CD14-positive monocyte (primary cell): ENCODE measurements at regions not wholly inside any gene's neighbourhood (a gene's known extent, or its start where the extent isn't known, plus 50 kb on each side); places are given as distances from the start of the nearest gene placed in this dataset.
"Not testable (repeated sequence)": the region's sequence is repeated elsewhere in the genome, so short reads cannot be mapped to it uniquely, and the experiment has no call there.

Experiments used
- DNase-seq, 3 donors: peaks; one replicate each; pipeline ENCODE4 v3.0.0-alpha.2; 2011 to 2022
- H2AFZ ChIP-seq: 2 replicates; pipeline ENCODE4 v1.6.0; 2012; ENCODE audit warnings: mild to moderate bottlenecking, low read depth, low read length, inconsistent platforms; ENCODE audit not compliant: insufficient read depth, poor library complexity, severe bottlenecking
- H3K27ac ChIP-seq, 2 donors: 1 replicate in 1 of 2; 2 replicates in 1 of 2; pipeline ENCODE4 v1.5.1; 2012 to 2013; ENCODE audit warnings: low read length in 2 of 2, control low read depth in 1 of 2, inconsistent platforms in 1 of 2, low read depth in 1 of 2, mild to moderate bottlenecking in 1 of 2
- H3K27me3 ChIP-seq, 2 donors: one replicate each; pipeline versions ENCODE4 v1.6.0 to v1.6.1; 2011 to 2013; ENCODE audit warnings: low read length in 2 of 2; ENCODE audit not compliant: control insufficient read depth in 2 of 2, insufficient read depth in 2 of 2
- H3K36me3 ChIP-seq, 2 donors: replicated peaks in 1 of 2; 1 replicate in 1 of 2; 2 replicates in 1 of 2; pipeline versions ENCODE4 v1.5.1 to v1.6.1; 2012 to 2013; ENCODE audit warnings: low read length in 2 of 2, control low read depth in 1 of 2, inconsistent platforms in 1 of 2, mild to moderate bottlenecking in 1 of 2; ENCODE audit not compliant: insufficient read depth in 2 of 2, control insufficient read depth in 1 of 2
- H3K4me1 ChIP-seq, 2 donors: 1 replicate in 1 of 2; 2 replicates in 1 of 2; pipeline versions ENCODE4 v1.5.1 to v1.6.1; 2012 to 2013; ENCODE audit warnings: low read length in 2 of 2, control low read depth in 1 of 2, inconsistent platforms in 1 of 2, mild to moderate bottlenecking in 1 of 2, moderate library complexity in 1 of 2; ENCODE audit not compliant: insufficient read depth in 2 of 2, control insufficient read depth in 1 of 2
- H3K4me2 ChIP-seq: replicated peaks from 2 replicates; pipeline ENCODE3; 2012; ENCODE audit warnings: low read length, moderate library complexity, mild to moderate bottlenecking; ENCODE audit not compliant: poor library complexity, severe bottlenecking; ENCODE audit errors: extremely low read depth
- H3K4me3 ChIP-seq, 3 experiments: fragments of 200-600 bp in 1 of 3; sonication (generic) in 1 of 3; replicated peaks in 1 of 3; 1 replicate in 2 of 3; 2 replicates in 1 of 3; pipeline ENCODE4 v1.5.1; 2011 to 2013; ENCODE audit warnings: low read length in 3 of 3, mild to moderate bottlenecking in 3 of 3, control low read depth in 2 of 3, low read depth in 2 of 3, inconsistent platforms in 1 of 3, moderate library complexity in 1 of 3
- H3K79me2 ChIP-seq: 2 replicates; pipeline ENCODE4 v1.6.0; 2012; ENCODE audit warnings: mild to moderate bottlenecking, control low read depth, inconsistent platforms, low read length, moderate library complexity; ENCODE audit not compliant: insufficient read depth
- H3K9ac ChIP-seq: 2 replicates; pipeline ENCODE4 v1.6.0; 2017; ENCODE audit warnings: low read length, mild to moderate bottlenecking; ENCODE audit not compliant: insufficient read depth, poor library complexity, severe bottlenecking
- H3K9me3 ChIP-seq, 2 donors: replicated peaks in 1 of 2; 1 replicate in 1 of 2; 2 replicates in 1 of 2; pipeline versions ENCODE4 v1.5.1 to v1.6.1; 2012 to 2013; ENCODE audit warnings: low read length in 2 of 2, control low read depth in 1 of 2; ENCODE audit not compliant: control insufficient read depth in 1 of 2, insufficient read depth in 1 of 2
- H4K20me1 ChIP-seq: 2 replicates; pipeline ENCODE4 v1.6.0; 2012; ENCODE audit warnings: mild to moderate bottlenecking, low read length, control low read depth, moderate library complexity; ENCODE audit not compliant: insufficient read depth
- H3K27ac Mint-ChIP-seq, 7 donors: one replicate each; pipeline ENCODE4 v1.8.0; 2020; ENCODE audit warnings: mild to moderate bottlenecking in 7 of 7, mixed read lengths in 7 of 7, moderate library complexity in 6 of 7, inconsistent platforms in 2 of 7
- H3K27me3 Mint-ChIP-seq, 3 donors: one replicate each; pipeline ENCODE4 v1.8.0; 2021 to 2022; ENCODE audit warnings: low read depth in 3 of 3, mild to moderate bottlenecking in 3 of 3, mixed read lengths in 3 of 3, moderate library complexity in 3 of 3, inconsistent platforms in 1 of 3
- H3K36me3 Mint-ChIP-seq, 2 donors: one replicate each; pipeline ENCODE4 v1.8.0; 2020; ENCODE audit warnings: mixed read lengths in 2 of 2, inconsistent platforms in 1 of 2, mild to moderate bottlenecking in 1 of 2
- H3K4me1 Mint-ChIP-seq: one replicate; pipeline ENCODE4 v1.8.0; 2020; ENCODE audit warnings: mild to moderate bottlenecking, mixed read lengths
- H3K4me3 Mint-ChIP-seq, 2 donors: one replicate each; pipeline ENCODE4 v1.8.0; 2020; ENCODE audit warnings: mild to moderate bottlenecking in 2 of 2, mixed read lengths in 2 of 2, moderate library complexity in 1 of 2
- H3K9me3 Mint-ChIP-seq, 7 donors: one replicate each; pipeline ENCODE4 v1.8.0; 2020 to 2022; ENCODE audit warnings: mixed read lengths in 7 of 7, mild to moderate bottlenecking in 6 of 7, moderate library complexity in 6 of 7, inconsistent platforms in 2 of 7
- WGBS: methylation state at CpG from one replicate; pipeline ENCODE4 v1.1.5; 2013; ENCODE audit warnings: missing lambda C conversion rate; ENCODE audit not compliant: insufficient coverage; 5-methylcytosine and 5-hydroxymethylcytosine counted together
- intact Hi-C, 2 donors: fragments of 100-400 bp; cut with micrococcal nuclease; formaldehyde crosslinking; loops; one replicate each; pipeline versions ENCODE4 v1.15.0 to v1.15.1; 2023
- TF ChIP-seq, protein P1 (sequence below): fragments of 200-600 bp; IDR thresholded peaks from one replicate; pipeline ENCODE4 v1.8.0; 2022; ENCODE audit warnings: antibody characterized with exemption, mild to moderate bottlenecking

DNA sequence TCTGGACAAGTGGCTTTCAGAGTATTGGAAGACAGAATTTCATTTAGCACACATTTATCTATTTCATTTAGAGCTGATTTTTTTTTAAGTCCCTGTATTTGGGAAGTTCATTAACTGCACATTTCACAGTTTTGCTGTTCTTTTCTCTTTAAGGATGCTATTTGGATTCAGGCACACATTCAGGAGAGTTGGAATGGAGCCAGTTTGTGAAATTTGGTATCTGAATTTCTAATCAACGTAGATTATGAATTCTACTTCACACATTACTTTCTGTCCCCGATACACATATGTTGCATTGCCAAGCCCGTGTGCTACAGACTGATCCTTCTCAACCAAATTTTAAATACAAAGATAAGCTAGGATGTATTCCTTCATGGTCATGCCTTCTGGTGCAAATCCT lies 503.9 kb downstream of the IRS1 start:
- no peak for DNase-seq
- Mint-ChIP-seq H3K4me3 (no peak overlapping the region), H3K4me1 (peaks cover 8% of the 10 kb centered on the region), H3K36me3 (no peaks in the 10 kb centered on the region), H3K27me3 (peaks cover 0 to 9% (median 2%) of the 10 kb centered on the region in 3 donors), H3K9me3 (peaks cover 9 to 29% (median 19%) of the 10 kb centered on the region in 7 donors), H3K27ac (no peak overlapping the region)
- H4K20me1 ChIP-seq, result no peaks in the 10 kb centered on the region
- H3K27ac ChIP-seq, result no peak overlapping the region
- H3K9me3 ChIP-seq, result peaks cover 14 to 22% of the 10 kb centered on the region in 2 donors
- H3K9ac ChIP-seq, result no peak overlapping the region
- H3K79me2 ChIP-seq, result no peaks in the 10 kb centered on the region
- TF ChIP-seq, protein P1, sequence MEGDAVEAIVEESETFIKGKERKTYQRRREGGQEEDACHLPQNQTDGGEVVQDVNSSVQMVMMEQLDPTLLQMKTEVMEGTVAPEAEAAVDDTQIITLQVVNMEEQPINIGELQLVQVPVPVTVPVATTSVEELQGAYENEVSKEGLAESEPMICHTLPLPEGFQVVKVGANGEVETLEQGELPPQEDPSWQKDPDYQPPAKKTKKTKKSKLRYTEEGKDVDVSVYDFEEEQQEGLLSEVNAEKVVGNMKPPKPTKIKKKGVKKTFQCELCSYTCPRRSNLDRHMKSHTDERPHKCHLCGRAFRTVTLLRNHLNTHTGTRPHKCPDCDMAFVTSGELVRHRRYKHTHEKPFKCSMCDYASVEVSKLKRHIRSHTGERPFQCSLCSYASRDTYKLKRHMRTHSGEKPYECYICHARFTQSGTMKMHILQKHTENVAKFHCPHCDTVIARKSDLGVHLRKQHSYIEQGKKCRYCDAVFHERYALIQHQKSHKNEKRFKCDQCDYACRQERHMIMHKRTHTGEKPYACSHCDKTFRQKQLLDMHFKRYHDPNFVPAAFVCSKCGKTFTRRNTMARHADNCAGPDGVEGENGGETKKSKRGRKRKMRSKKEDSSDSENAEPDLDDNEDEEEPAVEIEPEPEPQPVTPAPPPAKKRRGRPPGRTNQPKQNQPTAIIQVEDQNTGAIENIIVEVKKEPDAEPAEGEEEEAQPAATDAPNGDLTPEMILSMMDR, result no peak
- H3K27me3 ChIP-seq, result no peaks in the 10 kb centered on the region
- H3K4me2 ChIP-seq, result no peak overlapping the region
- no peak overlapping the region for H3K4me3 ChIP-seq
- H3K36me3 ChIP-seq, result no peaks in the 10 kb centered on the region
- H3K4me1 ChIP-seq, result peaks cover 0 to 7% of the 10 kb centered on the region in 2 donors
- intact Hi-C loops, result no loop called here
- no peak overlapping the region for H2AFZ ChIP-seq
- no CpG with 5 or more reads among the region's 3 CpGs for WGBS

DNA sequence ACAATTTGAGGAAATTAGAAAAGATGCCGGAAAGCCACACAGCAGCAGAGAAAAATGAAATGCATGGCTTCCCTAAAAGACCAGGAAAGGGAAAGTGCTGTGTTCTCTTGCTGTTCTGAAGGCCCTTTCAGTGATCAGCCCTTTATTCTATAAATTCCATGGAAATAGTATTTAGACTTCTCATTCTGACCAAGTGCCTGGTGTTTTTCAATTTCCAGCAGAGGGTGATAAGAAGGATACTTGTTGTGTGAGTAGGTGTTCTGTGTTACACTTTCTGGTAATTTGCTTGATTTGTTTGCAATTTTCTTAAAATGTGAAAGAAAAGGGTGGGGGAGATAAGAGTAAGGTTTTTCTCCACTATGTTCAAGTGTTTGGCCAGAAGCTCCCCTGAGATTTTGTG lies 504.5 kb downstream of the IRS1 start:
- Histone ChIP-seq H2AFZ (no peak overlapping the region), H3K4me1 (peaks cover 0 to 1% of the 10 kb centered on the region in 2 donors), H3K4me3 (no peak overlapping the region), H3K36me3 (no peaks in the 10 kb centered on the region), H3K27ac (no peak overlapping the region), H3K27me3 (no peaks in the 10 kb centered on the region), H4K20me1 (no peaks in the 10 kb centered on the region), H3K4me2 (no peak overlapping the region), H3K9me3 (peaks cover 18 to 25% of the 10 kb centered on the region in 2 donors), H3K79me2 (no peaks in the 10 kb centered on the region), H3K9ac (no peak overlapping the region)
- no peak overlapping the region for H3K27ac Mint-ChIP-seq
- H3K27me3 Mint-ChIP-seq, result peaks cover 0 to 9% (median 2%) of the 10 kb centered on the region in 3 donors
- H3K4me3 Mint-ChIP-seq, result no peak overlapping the region
- H3K4me1 Mint-ChIP-seq, result peaks cover 3% of the 10 kb centered on the region
- no peak for DNase-seq
- intact Hi-C loops, result no loop called here
- no peaks in the 10 kb centered on the region for H3K36me3 Mint-ChIP-seq
- H3K9me3 Mint-ChIP-seq, result peaks cover 12 to 33% (median 22%) of the 10 kb centered on the region in 7 donors
- TF ChIP-seq, protein P1, result no peak
- WGBS, result no CpG with 5 or more reads among the region's 1 CpG

DNA sequence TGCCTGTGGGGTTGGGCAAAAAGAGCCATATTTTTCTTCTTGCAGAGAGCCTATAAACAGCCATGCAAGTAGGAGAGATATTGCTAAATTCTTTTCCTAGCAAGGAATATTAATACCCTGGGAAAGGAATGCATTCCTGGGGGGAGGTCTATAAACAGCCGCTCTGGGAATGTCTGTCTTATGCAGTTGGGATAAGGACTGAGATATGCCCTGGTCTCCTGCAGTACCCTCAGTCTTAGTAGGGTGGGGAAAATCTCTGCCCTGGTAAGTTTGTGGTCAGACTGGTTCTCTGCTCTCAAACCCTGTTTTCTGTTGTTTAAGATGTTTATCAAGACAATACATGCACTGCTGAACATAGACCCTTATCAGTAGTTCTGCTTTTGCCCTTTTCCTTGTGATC lies 508.3 kb downstream of the IRS1 start:
- H3K36me3 ChIP-seq, H3K4me3 Mint-ChIP-seq, H3K4me2 ChIP-seq, H4K20me1 ChIP-seq, H3K27ac Mint-ChIP-seq, H3K27me3 Mint-ChIP-seq, H3K9ac ChIP-seq, H3K36me3 Mint-ChIP-seq, H3K79me2 ChIP-seq, H2AFZ ChIP-seq, H3K4me3 ChIP-seq, H3K27me3 ChIP-seq, H3K27ac ChIP-seq, H3K4me1 ChIP-seq, DNase-seq, intact Hi-C loops: not testable (repeated sequence)
- no CpG with 5 or more reads among the region's 1 CpG for WGBS
- Mint-ChIP-seq H3K9me3 (peaks cover 18 to 37% (median 27%) of the 10 kb centered on the region in 7 donors), H3K4me1 (peaks cover 10% of the 10 kb centered on the region)
- peaks cover 18 to 25% of the 10 kb centered on the region in 2 donors for H3K9me3 ChIP-seq
